Body of pancreas (tissue), 4 donors: ENCODE measurements at regions not wholly inside any gene's neighbourhood (a gene's known extent, or its start where the extent isn't known, plus 50 kb on each side); places are given as distances from the start of the nearest gene placed in this dataset.

Experiments used
- CTCF ChIP-seq, 7 experiments: fragments of 450-650 bp in 4 of 7; fragments of 200-600 bp in 3 of 7; sonication (generic) in 3 of 7; IDR thresholded peaks; one replicate each; pipeline ENCODE4 v1.5.1; 2016 to 2019; ENCODE audit warnings: antibody characterized with exemption in 7 of 7
- POLR2A ChIP-seq, 3 donors: fragments of 450-650 bp; IDR thresholded peaks; one replicate each; pipeline ENCODE4 v1.6.1; 2016; ENCODE audit warnings: antibody characterized with exemption in 3 of 3, mild to moderate bottlenecking in 2 of 3

- TF ChIP-seq CTCF (IDR thresholded peaks at IDR 0.05) (no peak), POLR2A (IDR thresholded peaks at IDR 0.05) (no peak)
Measured at GRCh38 chr9:30972654-30973053, 1411.8 kb upstream of the ACO1 start.
